Central memory CD8-positive, alpha-beta T cell (primary cell): ENCODE measurements at regions not wholly inside any gene's neighbourhood (a gene's known extent, or its start where the extent isn't known, plus 50 kb on each side); places are given as distances from the start of the nearest gene placed in this dataset.

ENCODE experiments used
- ATAC-seq: fragments of 150-1000 bp; cut with Tn5 transposase; replicated peaks from 2 replicates; pipeline ENCODE4 v1.10.0; 2022; ENCODE audit warnings: mild to moderate bottlenecking, moderate FRiP score, moderate number of reproducible peaks; ENCODE audit not compliant: poor library complexity, severe bottlenecking; ENCODE audit errors: extremely low read depth
- DNase-seq, 2 donors: peaks; one replicate each; pipeline ENCODE4 v3.0.0; 2021; ENCODE audit warnings: low spot score in 2 of 2
- H3K27ac Mint-ChIP-seq: one replicate; pipeline ENCODE4 v1.8.0; 2022; ENCODE audit warnings: low read depth, mild to moderate bottlenecking, moderate library complexity, mixed read lengths
- H3K27me3 Mint-ChIP-seq: one replicate; pipeline ENCODE4 v1.8.0; 2022; ENCODE audit warnings: mixed read lengths
- H3K36me3 Mint-ChIP-seq: one replicate; pipeline ENCODE4 v1.8.0; 2022; ENCODE audit warnings: mild to moderate bottlenecking, moderate library complexity, mixed read lengths; ENCODE audit not compliant: insufficient read depth
- H3K4me1 Mint-ChIP-seq: one replicate; pipeline ENCODE4 v1.8.0; 2022; ENCODE audit warnings: mixed read lengths
- H3K4me3 Mint-ChIP-seq: one replicate; pipeline ENCODE4 v1.8.0; 2022; ENCODE audit warnings: mild to moderate bottlenecking, moderate library complexity, mixed read lengths
- H3K9me3 Mint-ChIP-seq: one replicate; pipeline ENCODE4 v1.8.0; 2022; ENCODE audit warnings: mixed read lengths

- no peaks in the 10 kb centered on the region for H3K36me3 Mint-ChIP-seq
- no peaks in the 10 kb centered on the region for H3K4me1 Mint-ChIP-seq
- ATAC-seq: no peak
- no peak overlapping the region for H3K4me3 Mint-ChIP-seq
- peaks cover 19% of the 10 kb centered on the region for H3K27me3 Mint-ChIP-seq
- no peaks in the 10 kb centered on the region for H3K9me3 Mint-ChIP-seq
- DNase-seq: no peak
- H3K27ac Mint-ChIP-seq: no peak overlapping the region
These were observed 418.0 kb downstream of the ZNF536 start for GRCh38 chr19:30790056-30790680.

- Mint-ChIP-seq H3K4me3 (no peak overlapping the region), H3K27ac (no peak overlapping the region), H3K4me1 (no peaks in the 10 kb centered on the region), H3K27me3 (peaks cover 23% of the 10 kb centered on the region), H3K9me3 (no peaks in the 10 kb centered on the region), H3K36me3 (no peaks in the 10 kb centered on the region)
- DNase-seq (no peak), ATAC-seq (no peak)
These were observed 416.1 kb downstream of the ZNF536 start for GRCh38 chr19:30788105-30788765.

- ATAC-seq (no peak), DNase-seq (no peak)
- peaks cover 13% of the 10 kb centered on the region for H3K27me3 Mint-ChIP-seq
- no peak overlapping the region for H3K27ac Mint-ChIP-seq
- no peaks in the 10 kb centered on the region for H3K4me1 Mint-ChIP-seq
- no peaks in the 10 kb centered on the region for H3K9me3 Mint-ChIP-seq
- no peak overlapping the region for H3K4me3 Mint-ChIP-seq
- H3K36me3 Mint-ChIP-seq: no peaks in the 10 kb centered on the region
These were observed 413.4 kb downstream of the ZNF536 start for GRCh38 chr19:30785458-30786137.

- no peaks in the 10 kb centered on the region for H3K9me3 Mint-ChIP-seq
- H3K27me3 Mint-ChIP-seq: peaks cover 13% of the 10 kb centered on the region
- H3K4me3 Mint-ChIP-seq: no peak overlapping the region
- H3K36me3 Mint-ChIP-seq: no peaks in the 10 kb centered on the region
- DNase-seq: peak; percentile 24 to 26
- ATAC-seq: no peak
- H3K4me1 Mint-ChIP-seq: no peaks in the 10 kb centered on the region
- no peak overlapping the region for H3K27ac Mint-ChIP-seq
These were observed 412.8 kb downstream of the ZNF536 start for GRCh38 chr19:30784850-30785457.

- no peaks in the 10 kb centered on the region for H3K36me3 Mint-ChIP-seq
- H3K4me1 Mint-ChIP-seq: no peaks in the 10 kb centered on the region
- H3K9me3 Mint-ChIP-seq: no peaks in the 10 kb centered on the region
- DNase-seq: no peak
- no peak for ATAC-seq
- H3K27me3 Mint-ChIP-seq: peaks cover 15% of the 10 kb centered on the region
- H3K4me3 Mint-ChIP-seq: no peak overlapping the region
- no peak overlapping the region for H3K27ac Mint-ChIP-seq
These were observed 411.8 kb downstream of the ZNF536 start for GRCh38 chr19:30783936-30784335.

GRCh38 chr19:30783212-30783611 lies 411.0 kb downstream of the ZNF536 start:
- Mint-ChIP-seq H3K4me3 (no peak overlapping the region), H3K36me3 (no peaks in the 10 kb centered on the region), H3K27ac (no peak overlapping the region), H3K27me3 (peaks cover 22% of the 10 kb centered on the region), H3K4me1 (no peaks in the 10 kb centered on the region), H3K9me3 (no peaks in the 10 kb centered on the region)
- ATAC-seq: no peak
- DNase-seq: no peak

GRCh38 chr19:30781519-30781918 lies 409.3 kb downstream of the ZNF536 start:
- no peaks in the 10 kb centered on the region for H3K9me3 Mint-ChIP-seq
- no peaks in the 10 kb centered on the region for H3K36me3 Mint-ChIP-seq
- no peaks in the 10 kb centered on the region for H3K4me1 Mint-ChIP-seq
- ATAC-seq (no peak), DNase-seq (no peak)
- no peak overlapping the region for H3K4me3 Mint-ChIP-seq
- no peak overlapping the region for H3K27ac Mint-ChIP-seq
- peaks cover 37% of the 10 kb centered on the region for H3K27me3 Mint-ChIP-seq

GRCh38 chr19:30781047-30781446 lies 408.9 kb downstream of the ZNF536 start:
- ATAC-seq (no peak), DNase-seq (no peak)
- Mint-ChIP-seq H3K27me3 (peaks cover 37% of the 10 kb centered on the region), H3K4me3 (no peak overlapping the region), H3K27ac (no peak overlapping the region), H3K9me3 (no peaks in the 10 kb centered on the region), H3K4me1 (no peaks in the 10 kb centered on the region), H3K36me3 (no peaks in the 10 kb centered on the region)

- Mint-ChIP-seq H3K27ac (no peak overlapping the region), H3K4me1 (no peaks in the 10 kb centered on the region), H3K36me3 (no peaks in the 10 kb centered on the region), H3K9me3 (no peaks in the 10 kb centered on the region), H3K4me3 (no peak overlapping the region), H3K27me3 (peaks cover 34% of the 10 kb centered on the region)
- DNase-seq (no peak), ATAC-seq (no peak)
These were observed 408.3 kb downstream of the ZNF536 start for GRCh38 chr19:30780456-30780855.

GRCh38 chr19:30780032-30780431 lies 407.8 kb downstream of the ZNF536 start:
- no peaks in the 10 kb centered on the region for H3K36me3 Mint-ChIP-seq
- H3K27me3 Mint-ChIP-seq: peaks cover 30% of the 10 kb centered on the region
- ATAC-seq (no peak), DNase-seq (no peak)
- H3K4me1 Mint-ChIP-seq: no peaks in the 10 kb centered on the region
- H3K27ac Mint-ChIP-seq: no peak overlapping the region
- no peak overlapping the region for H3K4me3 Mint-ChIP-seq
- no peaks in the 10 kb centered on the region for H3K9me3 Mint-ChIP-seq

- ATAC-seq: no peak
- Mint-ChIP-seq H3K4me3 (no peak overlapping the region), H3K27me3 (peaks cover 29% of the 10 kb centered on the region), H3K4me1 (no peaks in the 10 kb centered on the region), H3K9me3 (no peaks in the 10 kb centered on the region), H3K36me3 (no peaks in the 10 kb centered on the region), H3K27ac (no peak overlapping the region)
- no peak for DNase-seq
These were observed 407.0 kb downstream of the ZNF536 start for GRCh38 chr19:30778961-30779715.

- Mint-ChIP-seq H3K27me3 (peaks cover 37% of the 10 kb centered on the region), H3K36me3 (no peaks in the 10 kb centered on the region), H3K4me3 (no peak overlapping the region), H3K9me3 (peaks cover 6% of the 10 kb centered on the region), H3K27ac (no peak overlapping the region), H3K4me1 (no peaks in the 10 kb centered on the region)
- DNase-seq (no peak), ATAC-seq (no peak)
These were observed 405.9 kb downstream of the ZNF536 start for GRCh38 chr19:30778061-30778460.
